Prostate gland (tissue), 2 donors: ENCODE measurements at regions not wholly inside any gene's neighbourhood (a gene's known extent, or its start where the extent isn't known, plus 50 kb on each side); places are given as distances from the start of the nearest gene placed in this dataset.

Source experiments
- CTCF ChIP-seq, 4 experiments: fragments of 200-600 bp in 2 of 4; fragments of 450-650 bp in 2 of 4; sonication (generic) in 2 of 4; IDR thresholded peaks; 1 replicate in 3 of 4; 2 replicates in 1 of 4; pipeline ENCODE4 v1.5.1; 2016 to 2019; ENCODE audit warnings: antibody characterized with exemption in 4 of 4, mild to moderate bottlenecking in 2 of 4, moderate library complexity in 2 of 4
- POLR2A ChIP-seq: fragments of 450-650 bp; IDR thresholded peaks from one replicate; pipeline ENCODE4 v1.6.1; 2016; ENCODE audit warnings: antibody characterized with exemption, mild to moderate bottlenecking

- no peak for TF ChIP-seq CTCF (IDR thresholded peaks at IDR 0.05)
- no peak for TF ChIP-seq POLR2A
Observed at GRCh38 chr7:131628634-131629033, 72.2 kb upstream of the PODXL start.
